Gastroesophageal sphincter (tissue), 4 donors: ENCODE measurements at regions not wholly inside any gene's neighbourhood (a gene's known extent, or its start where the extent isn't known, plus 50 kb on each side); places are given as distances from the start of the nearest gene placed in this dataset.

ENCODE experiments used
- ATAC-seq: fragments of 150-250 bp; one replicate; pipeline ENCODE4 v1.9.1; 2016; ENCODE audit warnings: mild to moderate bottlenecking, moderate library complexity
- H3K27ac ChIP-seq, 4 donors: fragments of 200-600 bp; sonication (generic) in 3 of 4; 1 replicate in 3 of 4; 2 replicates in 1 of 4; pipeline ENCODE4 v1.5.1; 2016 to 2019
- H3K27me3 ChIP-seq: fragments of 200-600 bp; sonication (generic); one replicate; pipeline ENCODE4 v1.5.1; 2019
- H3K36me3 ChIP-seq, 2 donors: fragments of 200-600 bp; sonication (generic); one replicate each; pipeline ENCODE4 v1.5.1; 2019; ENCODE audit warnings: control low read depth in 1 of 2
- H3K4me1 ChIP-seq, 3 donors: fragments of 200-600 bp; sonication (generic); 1 replicate in 2 of 3; 2 replicates in 1 of 3; pipeline ENCODE4 v1.5.1; 2016 to 2019; ENCODE audit warnings: control low read depth in 2 of 3
- H3K4me3 ChIP-seq, 2 donors: fragments of 200-600 bp; sonication (generic); one replicate each; pipeline ENCODE4 v1.5.1; 2019; ENCODE audit warnings: mild to moderate bottlenecking in 1 of 2, moderate library complexity in 1 of 2
- H3K9me3 ChIP-seq, 3 donors: fragments of 200-600 bp; sonication (generic); one replicate each; pipeline ENCODE4 v1.5.1; 2017 to 2019; ENCODE audit warnings: control low read depth in 2 of 3
- CTCF ChIP-seq, 4 experiments: fragments of 200-600 bp in 2 of 4; fragments of 450-650 bp in 2 of 4; sonication (generic) in 1 of 4; IDR thresholded peaks; one replicate each; pipeline ENCODE4 v1.5.1; 2017 to 2019; ENCODE audit warnings: antibody characterized with exemption in 4 of 4, mild to moderate bottlenecking in 2 of 4, moderate library complexity in 2 of 4
- EP300 ChIP-seq: sonication (generic); formaldehyde crosslinking; IDR thresholded peaks from one replicate; pipeline ENCODE4 v1.6.1; 2017; ENCODE audit warnings: antibody characterized with exemption, mild to moderate bottlenecking
- POLR2A ChIP-seq, 2 donors: fragments of 450-650 bp; IDR thresholded peaks; one replicate each; pipeline ENCODE4 v1.6.1; 2017; ENCODE audit warnings: antibody characterized with exemption in 2 of 2, mild to moderate bottlenecking in 2 of 2, moderate library complexity in 1 of 2
- POLR2AphosphoS5 ChIP-seq: sonication (generic); formaldehyde crosslinking; IDR thresholded peaks from one replicate; pipeline ENCODE4 v1.6.1; 2017; ENCODE audit warnings: antibody characterized with exemption
- WGBS, 2 donors: methylation state at CpG; one replicate each; pipeline ENCODE4 v1.1.5; 2018; ENCODE audit warnings: low coverage in 1 of 2; 5-methylcytosine and 5-hydroxymethylcytosine counted together

- Histone ChIP-seq H3K27me3 (no peaks in the 10 kb centered on the region), H3K4me3 (no peak overlapping the region), H3K36me3 (no peaks in the 10 kb centered on the region), H3K9me3 (peaks cover 0 to 3% (median 0%) of the 10 kb centered on the region in 3 donors), H3K27ac (no peak overlapping the region), H3K4me1 (no peaks in the 10 kb centered on the region)
- 70 to 72% methylated on average over 2 of the region's 2 CpGs for WGBS, 2 donors
- no peak for ATAC-seq
- TF ChIP-seq CTCF (IDR thresholded peaks at IDR 0.05) (no peak), POLR2AphosphoS5 (no peak), EP300 (no peak), POLR2A (IDR thresholded peaks at IDR 0.05) (no peak)
Measured at GRCh38 chr11:39617971-39618370, 1841.5 kb downstream of the LRRC4C start.

- 33 to 85% methylated on average over 1 of the region's 1 CpG for WGBS, 2 donors
- no peak for ATAC-seq
- H3K4me1 ChIP-seq: no peaks in the 10 kb centered on the region
- no peaks in the 10 kb centered on the region for H3K36me3 ChIP-seq
- H3K27ac ChIP-seq: no peak overlapping the region
- H3K4me3 ChIP-seq: no peak overlapping the region
- TF ChIP-seq POLR2AphosphoS5 (no peak), CTCF (IDR thresholded peaks at IDR 0.05) (no peak), POLR2A (IDR thresholded peaks at IDR 0.05) (no peak), EP300 (no peak)
- no peaks in the 10 kb centered on the region for H3K9me3 ChIP-seq
- no peaks in the 10 kb centered on the region for H3K27me3 ChIP-seq
Measured at GRCh38 chr11:39589391-39589790, 1870.1 kb downstream of the LRRC4C start.

GRCh38 chr11:39586036-39586435 is 1873.4 kb downstream of the LRRC4C start:
- H3K36me3 ChIP-seq: no peaks in the 10 kb centered on the region
- 60 to 77% methylated on average over 1 of the region's 1 CpG for WGBS, 2 donors
- H3K4me3 ChIP-seq: no peak overlapping the region
- TF ChIP-seq POLR2AphosphoS5: no peak
- H3K27me3 ChIP-seq: no peaks in the 10 kb centered on the region
- ATAC-seq: no peak
- H3K4me1 ChIP-seq: no peaks in the 10 kb centered on the region
- H3K9me3 ChIP-seq: no peaks in the 10 kb centered on the region
- no peak overlapping the region for H3K27ac ChIP-seq

GRCh38 chr11:39571081-39571480 is 1888.4 kb downstream of the LRRC4C start:
- Histone ChIP-seq H3K4me1 (no peaks in the 10 kb centered on the region), H3K36me3 (no peaks in the 10 kb centered on the region), H3K4me3 (no peak overlapping the region), H3K9me3 (peaks cover 0 to 2% (median 0%) of the 10 kb centered on the region in 3 donors), H3K27me3 (no peaks in the 10 kb centered on the region), H3K27ac (no peak overlapping the region)
- TF ChIP-seq CTCF (IDR thresholded peaks at IDR 0.05) (no peak), EP300 (no peak), POLR2A (IDR thresholded peaks at IDR 0.05) (no peak), POLR2AphosphoS5 (no peak)
- no peak for ATAC-seq

GRCh38 chr11:39570526-39570925 is 1888.9 kb downstream of the LRRC4C start:
- no peak for ATAC-seq
- Histone ChIP-seq H3K4me3 (no peak overlapping the region), H3K36me3 (no peaks in the 10 kb centered on the region), H3K9me3 (peaks cover 0 to 7% (median 0%) of the 10 kb centered on the region in 3 donors), H3K27ac (no peak overlapping the region), H3K27me3 (no peaks in the 10 kb centered on the region), H3K4me1 (no peaks in the 10 kb centered on the region)
- TF ChIP-seq POLR2A (IDR thresholded peaks at IDR 0.05): no peak
- no peak for TF ChIP-seq CTCF (IDR thresholded peaks at IDR 0.05)
- TF ChIP-seq POLR2AphosphoS5: no peak
- TF ChIP-seq EP300: no peak

GRCh38 chr11:39569789-39570188 is 1889.7 kb downstream of the LRRC4C start:
- 71 to 90% methylated on average over 2 of the region's 2 CpGs for WGBS, 2 donors
- Histone ChIP-seq H3K27me3 (no peaks in the 10 kb centered on the region), H3K4me3 (no peak overlapping the region), H3K27ac (no peak overlapping the region), H3K4me1 (no peaks in the 10 kb centered on the region), H3K9me3 (peaks cover 0 to 9% (median 0%) of the 10 kb centered on the region in 3 donors), H3K36me3 (no peaks in the 10 kb centered on the region)
- ATAC-seq: no peak
- TF ChIP-seq CTCF (IDR thresholded peaks at IDR 0.05) (no peak), POLR2AphosphoS5 (no peak), EP300 (no peak), POLR2A (IDR thresholded peaks at IDR 0.05) (no peak)
